Chondrocyte (in vitro differentiated cells): ENCODE measurements at regions not wholly inside any gene's neighbourhood (a gene's known extent, or its start where the extent isn't known, plus 50 kb on each side); places are given as distances from the start of the nearest gene placed in this dataset.

Experiments used
- DNase-seq: peaks from one replicate; pipeline ENCODE4 v3.0.0; 2021; ENCODE audit warnings: mixed read lengths, low spot score
- H3K27ac Mint-ChIP-seq: one replicate; pipeline ENCODE4 v1.8.0; 2021; ENCODE audit warnings: mild to moderate bottlenecking, moderate library complexity, mixed read lengths; ENCODE audit not compliant: unreplicated experiment
- H3K27me3 Mint-ChIP-seq: 2 replicates; pipeline ENCODE4 v1.8.0; 2021; ENCODE audit warnings: low read depth, mixed read lengths
- H3K36me3 Mint-ChIP-seq: 2 replicates; pipeline ENCODE4 v1.8.0; 2021; ENCODE audit warnings: low read depth, mixed read lengths
- H3K4me1 Mint-ChIP-seq: 2 replicates; pipeline ENCODE4 v1.8.0; 2021; ENCODE audit warnings: low read depth, mild to moderate bottlenecking, mixed read lengths
- H3K4me3 Mint-ChIP-seq: one replicate; pipeline ENCODE4 v1.8.0; 2021; ENCODE audit warnings: mild to moderate bottlenecking, moderate library complexity, mixed read lengths; ENCODE audit not compliant: unreplicated experiment
- H3K9me3 Mint-ChIP-seq: 2 replicates; pipeline ENCODE4 v1.8.0; 2021; ENCODE audit warnings: low read depth, mixed read lengths
- CTCF ChIP-seq: fragments of 200-600 bp; sonication (generic); IDR thresholded peaks from 2 replicates; pipeline ENCODE4 v1.5.0; 2021; ENCODE audit warnings: antibody characterized with exemption, mild to moderate bottlenecking, moderate library complexity

DNA sequence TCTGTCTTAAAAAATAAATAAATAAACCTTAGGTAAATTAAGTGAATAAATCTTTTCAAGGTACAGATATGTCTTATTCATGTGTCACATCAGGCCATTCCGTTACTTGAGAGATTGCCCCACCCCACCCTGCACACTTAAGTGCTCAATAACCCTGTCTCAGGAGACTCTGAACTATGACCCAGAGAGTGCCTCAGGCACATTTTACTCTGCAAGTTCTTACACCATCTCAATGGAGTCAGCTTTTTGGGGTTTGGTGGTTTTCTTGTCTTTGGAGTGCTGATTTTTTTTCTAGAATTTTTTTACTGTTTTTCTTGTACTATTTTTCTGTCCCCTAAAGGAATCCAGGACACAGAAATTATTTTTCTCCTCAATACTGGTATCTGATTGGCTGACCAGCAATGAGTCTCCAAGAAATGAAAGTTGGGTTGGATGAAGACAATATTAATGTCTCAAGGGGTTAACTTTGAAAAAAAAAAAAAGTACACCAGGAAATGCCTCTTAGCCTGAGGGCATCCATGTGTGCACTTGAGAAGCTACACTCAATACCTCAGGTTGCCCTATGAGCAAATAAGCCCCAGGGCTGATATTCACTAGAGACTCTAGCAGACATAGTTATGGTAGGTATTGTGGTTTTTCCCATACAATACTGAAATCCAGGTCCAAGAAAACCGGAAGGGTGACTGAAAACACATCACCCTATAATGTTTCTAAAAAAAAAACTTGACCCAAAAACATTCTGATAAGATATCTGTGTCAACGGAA lies 114.6 kb upstream of the ZNF91 start:
- no peak for TF ChIP-seq CTCF
- no peaks in the 10 kb centered on the region for H3K4me1 Mint-ChIP-seq
- H3K4me3 Mint-ChIP-seq = no peak overlapping the region
- H3K27ac Mint-ChIP-seq = no peak overlapping the region
- H3K9me3 Mint-ChIP-seq = peaks cover 48% of the 10 kb centered on the region
- no peaks in the 10 kb centered on the region for H3K27me3 Mint-ChIP-seq
- no peaks in the 10 kb centered on the region for H3K36me3 Mint-ChIP-seq
- DNase-seq = no peak

- no peaks in the 10 kb centered on the region for H3K27me3 Mint-ChIP-seq
- H3K36me3 Mint-ChIP-seq = no peaks in the 10 kb centered on the region
- peaks cover 38% of the 10 kb centered on the region for H3K9me3 Mint-ChIP-seq
- H3K4me3 Mint-ChIP-seq = no peak overlapping the region
- H3K4me1 Mint-ChIP-seq = no peaks in the 10 kb centered on the region
- DNase-seq = no peak
- TF ChIP-seq CTCF = no peak
- H3K27ac Mint-ChIP-seq = no peak overlapping the region
Observed at GRCh38 chr19:23507446-23507845, 112.2 kb upstream of the ZNF91 start.

GRCh38 chr19:23505738-23506137 lies 110.5 kb upstream of the ZNF91 start:
- DNase-seq = no peak
- Mint-ChIP-seq H3K9me3 (peaks cover 30% of the 10 kb centered on the region), H3K27ac (no peak overlapping the region), H3K27me3 (no peaks in the 10 kb centered on the region), H3K36me3 (no peaks in the 10 kb centered on the region), H3K4me1 (no peaks in the 10 kb centered on the region), H3K4me3 (no peak overlapping the region)
- TF ChIP-seq CTCF = no peak

- Mint-ChIP-seq H3K4me1 (no peaks in the 10 kb centered on the region), H3K4me3 (no peak overlapping the region), H3K27me3 (no peaks in the 10 kb centered on the region), H3K27ac (no peak overlapping the region), H3K9me3 (peaks cover 65% of the 10 kb centered on the region), H3K36me3 (no peaks in the 10 kb centered on the region)
- no peak for DNase-seq
- no peak for TF ChIP-seq CTCF
Observed at GRCh38 chr19:23482829-23483228, 87.6 kb upstream of the ZNF91 start.

- Mint-ChIP-seq H3K36me3 (no peaks in the 10 kb centered on the region), H3K4me1 (no peaks in the 10 kb centered on the region), H3K27me3 (no peaks in the 10 kb centered on the region), H3K27ac (no peak overlapping the region), H3K9me3 (peaks cover 55% of the 10 kb centered on the region), H3K4me3 (no peak overlapping the region)
- no peak for TF ChIP-seq CTCF
- DNase-seq = no peak
Observed at GRCh38 chr19:23481043-23481442, 85.8 kb upstream of the ZNF91 start.
